IPS DF 6.9 (cell line): ENCODE measurements at regions not wholly inside any gene's neighbourhood (a gene's known extent, or its start where the extent isn't known, plus 50 kb on each side); places are given as distances from the start of the nearest gene placed in this dataset.

Source experiments
- DNase-seq: peaks from one replicate; pipeline ENCODE4 v3.0.0-alpha.2; 2013; ENCODE audit warnings: low read depth, low spot score
- H3K27ac ChIP-seq: one replicate; pipeline ENCODE4 v1.5.1; 2013; ENCODE audit warnings: low read length, control low read depth
- H3K27me3 ChIP-seq: 2 replicates; pipeline ENCODE4 v1.6.1; 2013; ENCODE audit warnings: mild to moderate bottlenecking, low read length; ENCODE audit not compliant: control insufficient read depth, insufficient read depth
- H3K36me3 ChIP-seq: 2 replicates; pipeline ENCODE4 v1.6.1; 2013; ENCODE audit warnings: low read length; ENCODE audit not compliant: control insufficient read depth, insufficient read depth
- H3K4me1 ChIP-seq: 2 replicates; pipeline ENCODE4 v1.6.1; 2013; ENCODE audit warnings: low read length; ENCODE audit not compliant: control insufficient read depth, insufficient read depth
- H3K4me3 ChIP-seq: 2 replicates; pipeline ENCODE4 v1.5.1; 2013; ENCODE audit warnings: mild to moderate bottlenecking, low read length
- H3K9me3 ChIP-seq: 2 replicates; pipeline ENCODE4 v1.6.1; 2013; ENCODE audit warnings: low read length, inconsistent platforms; ENCODE audit not compliant: control insufficient read depth, insufficient read depth
- WGBS: extraction: QIAGEN DNeasy Blood & Tissue Kit; methylation state at CpG from one replicate; pipeline ENCODE4 v1.1.7; 2013; ENCODE audit warnings: mixed read lengths, missing lambda C conversion rate; ENCODE audit not compliant: insufficient read length, insufficient coverage; 5-methylcytosine and 5-hydroxymethylcytosine counted together

DNA sequence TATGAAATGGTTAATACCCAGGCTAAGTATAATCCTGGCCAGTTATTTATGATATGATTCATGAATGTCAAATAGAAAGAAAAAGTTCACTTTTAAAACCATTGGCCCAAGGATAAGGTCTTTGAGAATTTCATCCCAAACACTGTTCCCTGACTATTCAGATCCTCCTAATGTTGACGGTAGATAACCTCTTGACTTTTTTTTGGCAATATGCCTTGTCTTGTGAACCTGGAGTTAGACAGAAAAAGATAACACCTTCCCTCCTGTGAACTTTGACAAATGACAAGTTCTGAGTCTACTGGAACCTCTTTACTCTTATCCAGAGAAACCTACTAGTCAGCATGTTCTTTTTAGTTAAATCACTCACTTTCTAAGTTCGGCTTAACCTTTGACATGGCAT, 166.8 kb upstream of the PREP start:
- Histone ChIP-seq H3K27ac (no peak overlapping the region), H3K36me3 (no peaks in the 10 kb centered on the region), H3K4me3 (no peak overlapping the region), H3K27me3 (no peaks in the 10 kb centered on the region), H3K9me3 (no peaks in the 10 kb centered on the region), H3K4me1 (no peaks in the 10 kb centered on the region)
- WGBS, result no CpG with 5 or more reads among the region's 2 CpGs
- DNase-seq, result no peak

DNA sequence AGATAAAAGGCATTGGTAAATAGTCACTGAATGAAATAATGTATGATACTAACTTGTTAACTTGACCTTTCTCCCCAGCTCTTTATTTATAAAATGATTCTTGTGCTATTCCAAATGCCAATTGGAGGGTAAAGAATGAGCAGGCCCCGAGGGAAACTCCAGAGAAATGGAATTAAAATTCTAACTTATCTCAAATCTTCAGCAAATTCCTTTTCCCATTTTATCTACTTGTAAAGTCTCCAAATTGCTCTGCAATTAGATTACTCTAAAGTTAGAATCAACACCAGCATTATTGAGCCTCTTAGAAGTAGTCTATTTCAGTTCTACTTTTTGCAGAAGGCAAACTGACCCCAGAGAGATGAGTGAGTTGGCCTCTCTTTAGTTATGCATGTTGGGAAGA, 165.9 kb upstream of the PREP start:
- Histone ChIP-seq H3K36me3 (no peaks in the 10 kb centered on the region), H3K4me1 (no peaks in the 10 kb centered on the region), H3K27ac (no peak overlapping the region), H3K4me3 (no peak overlapping the region), H3K27me3 (no peaks in the 10 kb centered on the region), H3K9me3 (no peaks in the 10 kb centered on the region)
- DNase-seq, result no peak
- WGBS, result no CpG with 5 or more reads among the region's 1 CpG

DNA sequence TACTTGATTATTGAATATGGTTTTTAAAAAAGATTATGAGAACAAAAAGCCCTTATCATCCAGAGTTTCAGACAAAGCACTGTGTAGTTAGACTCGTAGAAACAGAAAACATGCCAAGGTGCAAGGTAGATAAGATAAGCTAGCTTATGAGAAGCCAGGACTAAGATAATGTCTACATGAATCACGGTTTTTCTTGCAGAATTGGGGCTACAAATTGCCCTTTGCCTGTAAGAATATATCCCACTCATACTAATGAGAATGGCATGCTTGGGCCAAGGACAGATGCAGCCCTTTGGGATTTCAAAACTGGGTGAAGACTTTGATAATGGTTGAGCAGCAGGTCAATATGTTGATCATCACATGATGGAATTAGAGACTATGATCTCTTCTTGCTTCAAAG, 165.3 kb upstream of the PREP start:
- no peak for DNase-seq
- no CpG with 5 or more reads among the region's 2 CpGs for WGBS
- Histone ChIP-seq H3K9me3 (no peaks in the 10 kb centered on the region), H3K27ac (no peak overlapping the region), H3K27me3 (no peaks in the 10 kb centered on the region), H3K4me1 (no peaks in the 10 kb centered on the region), H3K36me3 (no peaks in the 10 kb centered on the region), H3K4me3 (no peak overlapping the region)

DNA sequence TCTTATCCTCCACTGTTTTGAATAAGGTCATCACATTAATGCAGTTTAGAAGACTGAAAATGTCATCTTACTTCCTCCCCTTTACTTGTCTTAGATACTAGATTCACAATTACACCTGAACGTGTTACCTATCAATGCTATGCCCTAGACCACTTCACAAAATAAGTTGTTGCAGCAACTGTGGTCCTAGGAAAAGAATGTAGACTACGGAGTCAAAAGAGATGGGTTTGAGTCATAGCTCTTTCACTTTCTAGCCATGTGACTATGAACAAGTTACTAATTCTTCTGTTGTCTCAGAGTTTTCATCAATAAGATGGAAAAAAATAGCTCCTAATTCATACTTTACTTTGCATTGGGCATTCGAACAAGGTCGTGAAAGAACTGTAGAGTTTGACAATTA, 164.3 kb upstream of the PREP start:
- DNase-seq, result no peak
- no CpG with 5 or more reads among the region's 4 CpGs for WGBS
- H3K36me3 ChIP-seq, result no peaks in the 10 kb centered on the region
- H3K4me3 ChIP-seq, result no peak overlapping the region
- no peaks in the 10 kb centered on the region for H3K27me3 ChIP-seq
- H3K9me3 ChIP-seq, result no peaks in the 10 kb centered on the region
- H3K4me1 ChIP-seq, result no peaks in the 10 kb centered on the region
- no peak overlapping the region for H3K27ac ChIP-seq

DNA sequence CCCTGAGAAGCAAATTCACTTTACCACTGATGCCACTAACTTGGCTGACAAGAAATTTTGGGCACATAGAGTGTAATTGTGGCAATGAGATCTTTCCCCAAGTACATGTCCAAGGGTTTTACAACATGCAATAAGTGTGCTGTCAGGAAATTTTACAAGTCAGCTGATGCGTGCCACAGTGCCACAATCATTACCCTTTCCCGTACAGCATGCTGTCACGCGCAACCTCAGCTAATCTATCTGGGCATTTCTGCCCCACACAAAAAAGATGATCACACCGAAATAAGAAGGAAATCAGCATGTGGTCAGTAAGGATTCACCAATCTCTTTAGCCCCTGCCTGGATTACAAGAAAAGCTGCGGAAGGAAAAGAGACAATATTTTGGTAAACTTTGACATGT, 163.6 kb upstream of the PREP start:
- Histone ChIP-seq H3K27ac (no peak overlapping the region), H3K9me3 (no peaks in the 10 kb centered on the region), H3K36me3 (no peaks in the 10 kb centered on the region), H3K27me3 (no peaks in the 10 kb centered on the region), H3K4me3 (no peak overlapping the region), H3K4me1 (no peaks in the 10 kb centered on the region)
- no peak for DNase-seq
- WGBS, result no CpG with 5 or more reads among the region's 6 CpGs

DNA sequence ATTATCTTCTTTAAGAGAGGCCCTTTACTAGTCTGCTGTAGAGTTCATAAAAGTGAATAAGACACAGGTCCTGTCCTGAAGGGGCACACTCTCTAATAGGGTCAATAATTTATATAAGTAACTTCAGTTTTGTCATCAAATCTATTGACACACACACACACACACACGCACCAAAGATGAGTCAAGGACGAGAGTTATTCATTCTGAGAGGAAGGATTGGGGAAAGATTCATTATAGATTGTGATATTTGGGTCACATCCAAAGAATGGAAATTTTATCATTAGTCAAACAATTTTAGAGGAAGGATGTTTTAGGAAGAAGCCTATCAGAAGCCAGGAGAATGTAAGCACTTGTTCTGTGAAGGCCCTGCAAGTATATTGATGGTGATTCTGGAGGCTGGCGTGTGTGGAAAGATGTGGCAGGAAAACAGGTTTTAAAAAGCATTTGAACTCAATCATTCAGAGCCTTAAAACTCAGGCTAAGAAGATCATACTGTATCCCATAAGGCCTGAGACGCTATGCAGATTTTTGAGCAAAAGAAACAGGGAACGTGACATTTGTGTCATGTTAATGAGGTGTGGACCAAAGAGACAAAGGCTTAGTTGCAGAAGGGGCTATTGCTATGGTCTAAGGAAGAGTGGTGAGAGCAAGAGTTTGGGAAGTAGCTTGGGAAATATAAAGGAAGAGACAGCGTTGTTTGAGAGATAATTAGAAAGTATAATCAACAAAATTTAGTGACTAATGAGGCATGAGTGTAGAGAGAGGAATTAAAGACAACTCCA, 161.4 kb upstream of the PREP start:
- Histone ChIP-seq H3K4me3 (no peak overlapping the region), H3K36me3 (no peaks in the 10 kb centered on the region)
- WGBS, result 94% methylated on average over 1 of the region's 6 CpGs

DNA sequence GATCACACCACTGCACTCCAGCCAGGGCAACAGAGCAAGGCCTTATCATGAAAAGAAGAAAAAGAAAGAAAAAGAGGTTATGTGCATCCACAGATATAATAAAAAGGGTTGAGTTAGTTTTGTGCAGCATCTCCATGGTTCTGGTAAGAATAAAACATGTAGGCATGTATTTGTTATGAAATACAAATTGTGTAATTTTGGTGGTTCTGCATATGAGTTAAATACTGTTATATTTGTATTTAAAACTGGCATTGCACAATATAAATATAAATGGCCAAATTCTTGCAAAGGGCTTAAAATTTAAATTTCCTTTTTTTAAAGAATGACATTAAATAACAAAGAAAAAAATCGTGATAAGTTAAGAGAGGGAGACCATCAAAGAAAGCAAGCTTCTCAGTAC, 159.1 kb upstream of the PREP start:
- DNase-seq, result no peak
- WGBS, result no CpG with 5 or more reads among the region's 1 CpG
- Histone ChIP-seq H3K36me3 (no peaks in the 10 kb centered on the region), H3K4me1 (no peaks in the 10 kb centered on the region), H3K27ac (no peak overlapping the region), H3K27me3 (no peaks in the 10 kb centered on the region), H3K4me3 (no peak overlapping the region), H3K9me3 (no peaks in the 10 kb centered on the region)

More for the DNA sequence above, 161.4 kb upstream of the PREP start:
- Histone ChIP-seq H3K27ac (no peak overlapping the region), H3K9me3 (no peaks in the 10 kb centered on the region), H3K27me3 (no peaks in the 10 kb centered on the region), H3K4me1 (no peaks in the 10 kb centered on the region)
- no peak for DNase-seq

DNA sequence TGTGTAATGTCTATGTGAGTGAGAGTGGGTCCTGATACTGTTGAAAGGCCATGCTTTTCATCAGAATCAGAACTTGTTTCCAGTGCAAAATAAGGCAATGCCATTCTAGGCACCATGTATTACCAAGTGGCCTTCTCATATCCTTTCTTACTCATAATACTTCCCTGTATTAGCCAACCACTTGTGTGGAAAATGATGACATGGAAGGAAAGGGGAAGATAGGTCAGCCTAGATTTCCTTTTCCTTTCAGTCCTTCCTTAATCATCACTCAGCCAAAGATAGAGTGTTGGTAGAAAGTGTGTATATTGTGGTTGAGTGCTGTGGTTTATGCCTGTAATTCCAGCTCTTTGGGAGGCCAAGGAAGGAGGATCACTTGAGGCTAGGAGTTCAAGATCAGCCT, 158.6 kb upstream of the PREP start:
- no peaks in the 10 kb centered on the region for H3K4me1 ChIP-seq
- no peaks in the 10 kb centered on the region for H3K36me3 ChIP-seq
- H3K27ac ChIP-seq, result no peak overlapping the region
- H3K9me3 ChIP-seq, result no peaks in the 10 kb centered on the region
- no peaks in the 10 kb centered on the region for H3K27me3 ChIP-seq
- no peak overlapping the region for H3K4me3 ChIP-seq
- no peak for DNase-seq

DNA sequence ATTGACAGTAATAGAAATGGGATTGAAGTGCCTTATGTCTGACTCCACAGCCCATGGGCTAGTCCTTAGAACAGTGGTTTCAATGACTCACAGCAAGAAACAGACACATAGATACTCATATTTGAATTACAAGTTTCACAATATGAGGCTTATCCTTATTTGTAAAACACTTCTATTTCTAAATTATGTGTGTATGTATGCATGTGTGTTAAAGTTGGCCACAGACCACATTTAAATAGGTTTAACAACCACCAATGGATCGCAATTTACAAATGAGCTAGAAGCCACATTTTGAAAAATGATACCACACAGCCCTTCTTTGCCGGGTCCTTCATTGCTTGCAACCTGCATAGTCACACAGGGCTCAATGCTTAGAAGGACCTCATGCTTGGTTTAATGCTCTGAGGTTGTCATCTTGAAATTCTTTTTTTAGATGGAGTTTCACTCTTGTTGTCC, 157.8 kb upstream of the PREP start:
- no peaks in the 10 kb centered on the region for H3K27me3 ChIP-seq
- no peak overlapping the region for H3K27ac ChIP-seq
- WGBS, result no CpG with 5 or more reads among the region's 2 CpGs
- no peaks in the 10 kb centered on the region for H3K36me3 ChIP-seq
- no peaks in the 10 kb centered on the region for H3K9me3 ChIP-seq
- DNase-seq, result no peak
- no peak overlapping the region for H3K4me3 ChIP-seq
- no peaks in the 10 kb centered on the region for H3K4me1 ChIP-seq

DNA sequence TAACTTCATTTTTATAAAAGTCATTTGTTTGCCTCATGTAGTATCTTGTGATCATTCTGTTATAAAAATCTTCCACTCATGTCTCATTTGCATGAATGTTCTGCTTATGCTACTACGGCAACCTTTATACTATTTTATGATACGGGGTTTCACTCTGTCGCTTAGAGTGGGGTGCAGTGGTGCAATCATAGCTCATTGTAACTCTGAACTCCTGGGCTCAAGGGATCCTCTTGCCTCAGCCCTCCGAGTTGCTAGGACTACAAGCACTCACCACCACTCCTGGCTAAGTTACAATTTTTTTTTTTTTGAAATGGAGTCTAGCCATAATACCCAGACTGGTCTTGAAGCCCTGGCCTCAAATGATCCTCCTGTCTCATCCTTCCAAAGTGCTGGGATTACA, 154.4 kb upstream of the PREP start:
- Histone ChIP-seq H3K27me3 (no peaks in the 10 kb centered on the region), H3K9me3 (no peaks in the 10 kb centered on the region), H3K4me3 (no peak overlapping the region), H3K4me1 (no peaks in the 10 kb centered on the region), H3K27ac (no peak overlapping the region), H3K36me3 (no peaks in the 10 kb centered on the region)
- no peak for DNase-seq
- no CpG with 5 or more reads among the region's 4 CpGs for WGBS

DNA sequence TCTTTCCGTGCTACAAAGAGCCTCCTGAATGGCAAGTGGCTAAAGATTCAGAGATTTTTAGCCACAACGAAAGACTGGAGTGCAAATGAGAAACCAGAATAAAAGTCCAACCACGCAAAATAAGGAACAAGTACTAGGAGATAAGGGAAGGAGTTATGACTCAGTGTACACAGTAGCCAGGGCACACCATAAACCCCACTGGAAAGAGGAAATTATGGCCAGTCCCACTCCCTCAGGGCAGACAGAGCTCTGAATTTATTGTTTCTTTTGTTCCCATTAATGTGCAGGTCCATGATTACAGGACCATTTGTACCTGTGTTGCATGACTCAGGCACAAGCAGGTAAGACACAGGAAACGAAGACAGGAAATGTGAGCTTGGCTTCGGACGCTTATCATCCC, 150.3 kb upstream of the PREP start:
- WGBS, result no CpG with 5 or more reads among the region's 6 CpGs
- H3K4me1 ChIP-seq, result no peaks in the 10 kb centered on the region
- DNase-seq, result no peak
- H3K36me3 ChIP-seq, result no peaks in the 10 kb centered on the region
- no peak overlapping the region for H3K27ac ChIP-seq
- H3K27me3 ChIP-seq, result no peaks in the 10 kb centered on the region
- no peaks in the 10 kb centered on the region for H3K9me3 ChIP-seq
- no peak overlapping the region for H3K4me3 ChIP-seq
